K562 (cell line): ENCODE measurements at regions not wholly inside any gene's neighbourhood (a gene's known extent, or its start where the extent isn't known, plus 50 kb on each side); places are given as distances from the start of the nearest gene placed in this dataset.

ENCODE experiments used
- BACH1 ChIP-seq: fragments of 200-800 bp; sonication (Bioruptor generic); IDR thresholded peaks from 2 replicates; pipeline ENCODE4 v1.6.1; 2016; ENCODE audit warnings: missing genetic modification characterization, missing compliant biosample characterization
- ESRRA ChIP-seq: fragments of 450-650 bp; IDR thresholded peaks from 2 replicates; pipeline ENCODE4 v1.6.1; 2014; ENCODE audit warnings: low read depth, mild to moderate bottlenecking, moderate library complexity, borderline replicate concordance
- FOXM1 ChIP-seq, 2 experiments: fragments of 450-650 bp in 1 of 2; sonication (generic) in 1 of 2; formaldehyde crosslinking in 1 of 2; IDR thresholded peaks; 2 replicates each; pipeline versions ENCODE4 v1.6.1 to v1.9.0; 2017 to 2022; ENCODE audit warnings: low read depth in 2 of 2, mild to moderate bottlenecking in 2 of 2, missing genetic modification reagents in 1 of 2, moderate library complexity in 1 of 2
- HNRNPL ChIP-seq: fragments of 200-400 bp; formaldehyde crosslinking; IDR thresholded peaks from 2 replicates; pipeline ENCODE4 v1.6.1; 2017; ENCODE audit warnings: low read depth, mild to moderate bottlenecking, low read length
- JUND ChIP-seq, 2 experiments: IDR thresholded peaks; 2 replicates in 1 of 2; 3 replicates in 1 of 2; pipeline ENCODE4 v1.6.1; 2011; ENCODE audit warnings: borderline replicate concordance in 2 of 2, low read depth in 2 of 2, low read length in 2 of 2, improper control_type of control experiment in 1 of 2, missing biosample characterization in 1 of 2, missing genetic modification characterization in 1 of 2, missing genetic modification reagents in 1 of 2
- PHB2 ChIP-seq: fragments of 450-650 bp; IDR thresholded peaks from 2 replicates; pipeline ENCODE4 v1.6.1; 2017; ENCODE audit warnings: low read depth
- PHF20 ChIP-seq: fragments of 450-650 bp; IDR thresholded peaks from 2 replicates; pipeline ENCODE4 v1.6.1; 2018; ENCODE audit not compliant: partially characterized antibody
- PHF8 ChIP-seq: fragments of 200-600 bp; sonication (generic); IDR thresholded peaks from 2 replicates; pipeline ENCODE4 v1.6.1; 2012; ENCODE audit warnings: mixed run types, mild to moderate bottlenecking, inconsistent platforms, low read length, moderate library complexity, borderline replicate concordance
- TCF7L2 ChIP-seq: fragments of 150-350 bp; IDR thresholded peaks from 2 replicates; pipeline ENCODE4 v1.6.1; 2016; ENCODE audit warnings: low read depth, mild to moderate bottlenecking, low read length, moderate library complexity
- TOE1 ChIP-seq, 2 experiments: fragments of 450-650 bp in 1 of 2; sonication (generic) in 1 of 2; formaldehyde crosslinking in 1 of 2; IDR thresholded peaks; 2 replicates each; pipeline versions ENCODE4 v1.7.1 to v1.8.0; 2016 to 2022; ENCODE audit warnings: borderline replicate concordance in 2 of 2, mild to moderate bottlenecking in 2 of 2, antibody characterized with exemption in 1 of 2, inconsistent platforms in 1 of 2, low read depth in 1 of 2, missing genetic modification reagents in 1 of 2, moderate library complexity in 1 of 2
- YY1 ChIP-seq, 3 experiments: IDR thresholded peaks; 2 replicates each; pipeline ENCODE4 v1.6.1; 2011; ENCODE audit warnings: low read length in 2 of 3, mild to moderate bottlenecking in 2 of 3, moderate library complexity in 2 of 3, borderline replicate concordance in 1 of 3, control low read depth in 1 of 3, low read depth in 1 of 3; ENCODE audit not compliant: insufficient read depth in 3 of 3, insufficient replicate concordance in 2 of 3, control insufficient read depth in 1 of 3, insufficient read length in 1 of 3; ENCODE audit errors: extremely low read depth in 1 of 3
- ZNF830 ChIP-seq: fragments of 250-450 bp; sonication (Bioruptor Pico); IDR thresholded peaks from 2 replicates; pipeline ENCODE4 v1.5.0; 2021; ENCODE audit warnings: mild to moderate bottlenecking
- TF ChIP-seq, protein P1 (sequence below), 3 experiments: IDR thresholded peaks in 2 of 3; conservative IDR thresholded peaks in 1 of 3; 2 replicates each; pipeline ENCODE4 v1.5.1; 2011 to 2012; ENCODE audit warnings: low read length in 3 of 3, mild to moderate bottlenecking in 3 of 3, control low read depth in 2 of 3, improper control_type of control experiment in 1 of 3, inconsistent platforms in 1 of 3, low read depth in 1 of 3, mixed read lengths in 1 of 3, moderate library complexity in 1 of 3; ENCODE audit not compliant: insufficient read depth in 2 of 3

DNA sequence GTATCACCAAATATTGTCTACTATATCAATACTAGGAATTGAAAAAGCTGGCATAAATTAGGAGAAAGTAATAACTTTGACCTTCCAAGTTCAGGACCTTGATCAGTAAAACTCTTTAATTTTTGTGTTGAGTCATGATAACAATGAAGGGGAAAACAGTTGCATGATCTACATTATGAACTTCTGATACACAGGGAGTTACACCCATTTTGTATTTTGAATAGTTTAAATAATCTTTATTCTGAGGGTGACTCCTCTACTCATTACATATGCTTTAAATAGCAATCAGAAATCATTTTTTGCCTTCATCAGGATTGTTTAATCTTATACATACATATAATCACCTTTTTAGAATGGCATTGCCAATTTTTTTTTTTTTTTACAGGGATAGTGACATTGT, 492.5 kb downstream of the NAV3 start:
- no peak for TF ChIP-seq TCF7L2
- TF ChIP-seq, protein P1, sequence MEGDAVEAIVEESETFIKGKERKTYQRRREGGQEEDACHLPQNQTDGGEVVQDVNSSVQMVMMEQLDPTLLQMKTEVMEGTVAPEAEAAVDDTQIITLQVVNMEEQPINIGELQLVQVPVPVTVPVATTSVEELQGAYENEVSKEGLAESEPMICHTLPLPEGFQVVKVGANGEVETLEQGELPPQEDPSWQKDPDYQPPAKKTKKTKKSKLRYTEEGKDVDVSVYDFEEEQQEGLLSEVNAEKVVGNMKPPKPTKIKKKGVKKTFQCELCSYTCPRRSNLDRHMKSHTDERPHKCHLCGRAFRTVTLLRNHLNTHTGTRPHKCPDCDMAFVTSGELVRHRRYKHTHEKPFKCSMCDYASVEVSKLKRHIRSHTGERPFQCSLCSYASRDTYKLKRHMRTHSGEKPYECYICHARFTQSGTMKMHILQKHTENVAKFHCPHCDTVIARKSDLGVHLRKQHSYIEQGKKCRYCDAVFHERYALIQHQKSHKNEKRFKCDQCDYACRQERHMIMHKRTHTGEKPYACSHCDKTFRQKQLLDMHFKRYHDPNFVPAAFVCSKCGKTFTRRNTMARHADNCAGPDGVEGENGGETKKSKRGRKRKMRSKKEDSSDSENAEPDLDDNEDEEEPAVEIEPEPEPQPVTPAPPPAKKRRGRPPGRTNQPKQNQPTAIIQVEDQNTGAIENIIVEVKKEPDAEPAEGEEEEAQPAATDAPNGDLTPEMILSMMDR (IDR thresholded peaks at IDR 0.05 in 2 of 3, conservative IDR thresholded peaks at IDR 0.05 in 1 of 3; ENCODE audit: insufficient read depth in 2 of 3, low read depth in 1 of 3, low read length in 3 of 3): no peak
- TF ChIP-seq PHB2: no peak
- TF ChIP-seq YY1 (IDR thresholded peaks at IDR 0.05; ENCODE audit: borderline replicate concordance in 1 of 3, control insufficient read depth in 1 of 3, extremely low read depth in 1 of 3, insufficient read depth in 3 of 3, insufficient read length in 1 of 3, insufficient replicate concordance in 2 of 3, low read depth in 1 of 3, low read length in 2 of 3): no peak
- TF ChIP-seq ESRRA: no peak
- no peak for TF ChIP-seq TOE1 (IDR thresholded peaks at IDR 0.05; ENCODE audit: borderline replicate concordance)
- TF ChIP-seq TOE1 (CRISPR knock-in tag; IDR thresholded peaks at IDR 0.05; ENCODE audit: borderline replicate concordance, low read depth): no peak
- TF ChIP-seq HNRNPL: no peak
- TF ChIP-seq JUND (IDR thresholded peaks at IDR 0.05; ENCODE audit: borderline replicate concordance, low read depth, low read length): no peak
- TF ChIP-seq JUND (tag; IDR thresholded peaks at IDR 0.05; ENCODE audit: borderline replicate concordance, low read depth, low read length): no peak
- TF ChIP-seq PHF8: no peak
- no peak for TF ChIP-seq PHF20
- TF ChIP-seq FOXM1 (IDR thresholded peaks at IDR 0.05; ENCODE audit: low read depth): no peak
- no peak for TF ChIP-seq FOXM1 (CRISPR knock-in tag; IDR thresholded peaks at IDR 0.05; ENCODE audit: low read depth)
- no peak for TF ChIP-seq BACH1 (tag)
- TF ChIP-seq ZNF830 (CRISPR knock-in tag): no peak
